HG02610 (cell line): ENCODE measurements at regions not wholly inside any gene's neighbourhood (a gene's known extent, or its start where the extent isn't known, plus 50 kb on each side); places are given as distances from the start of the nearest gene placed in this dataset.

Experiments used
- ATAC-seq: cut with Tn5 transposase; IDR thresholded peaks from one replicate; pipeline ENCODE4 v1.9.1; 2021; ENCODE audit warnings: mild to moderate bottlenecking, moderate library complexity; ENCODE audit not compliant: unreplicated experiment

GRCh38 chr12:21713133-21713532 is 55.5 kb upstream of the LDHB start:
- no peak for ATAC-seq

GRCh38 chr12:21710958-21711775 is 53.5 kb upstream of the LDHB start:
- peak; percentile 50 for ATAC-seq
